Activated T-helper 1 cell treated with anti-CD3 and anti-CD28 coated beads, Interleukin-12 subunit alpha, Interleukin-12 subunit beta, Interleukin-2, Interleukin-4 antibody, amounts not matched to agents 30 ng/mL and 10 ng/mL and 1 ng/mL, durations not matched to agents 14 hours and 24 hours and 36 hours (primary cell): ENCODE measurements at regions not wholly inside any gene's neighbourhood (a gene's known extent, or its start where the extent isn't known, plus 50 kb on each side); places are given as distances from the start of the nearest gene placed in this dataset.
"Not testable (repeated sequence)": the region's sequence is repeated elsewhere in the genome, so short reads cannot be mapped to it uniquely, and the experiment has no call there.

Experiments used
- DNase-seq: peaks from one replicate; pipeline ENCODE4 v3.0.0; 2021; ENCODE audit warnings: low spot score
- H3K27ac Mint-ChIP-seq: one replicate; pipeline ENCODE4 v1.8.0; 2021; ENCODE audit warnings: mild to moderate bottlenecking, mixed read lengths
- H3K27me3 Mint-ChIP-seq: one replicate; pipeline ENCODE4 v1.8.0; 2022; ENCODE audit warnings: mild to moderate bottlenecking, moderate library complexity, mixed read lengths; ENCODE audit not compliant: insufficient read depth
- H3K36me3 Mint-ChIP-seq: one replicate; pipeline ENCODE4 v1.8.0; 2021; ENCODE audit warnings: low read depth, mixed read lengths
- H3K4me1 Mint-ChIP-seq: one replicate; pipeline ENCODE4 v1.8.0; 2021; ENCODE audit warnings: low read depth, mixed read lengths
- H3K4me3 Mint-ChIP-seq: one replicate; pipeline ENCODE4 v1.8.0; 2021; ENCODE audit warnings: mild to moderate bottlenecking, moderate library complexity, mixed read lengths
- H3K9me3 Mint-ChIP-seq: one replicate; pipeline ENCODE4 v1.8.0; 2021; ENCODE audit warnings: mixed read lengths
- intact Hi-C: fragments of 100-400 bp; cut with micrococcal nuclease; formaldehyde crosslinking; loops from one replicate; pipeline ENCODE4 v1.15.1; 2024

DNA sequence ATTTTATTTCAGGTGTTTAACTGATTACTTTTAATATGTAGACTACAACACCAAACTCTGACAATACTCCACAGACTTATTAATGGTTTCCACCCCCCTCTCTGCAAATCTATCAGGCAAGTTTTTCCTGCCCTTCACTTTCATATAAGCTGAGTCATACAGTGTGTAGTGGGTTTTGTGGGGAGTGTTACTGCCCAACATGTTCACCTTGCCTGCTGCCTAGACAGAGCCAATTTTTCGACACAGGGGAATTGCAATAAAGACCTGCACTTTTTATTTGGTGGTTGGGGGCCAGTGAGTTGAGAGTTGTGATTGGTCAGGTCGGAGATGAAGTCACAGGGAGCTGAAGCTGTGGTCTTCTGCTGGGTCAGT, 119.7 kb downstream of the PPIAL4G start:
- intact Hi-C loops, result loop anchor here (2.0 kb wide), 1 partner anchor 39 kb away; no protein-coding TSS in a partner anchor
- no peak for DNase-seq
- H3K9me3 Mint-ChIP-seq, result no peaks in the 10 kb centered on the region
- H3K4me3 Mint-ChIP-seq, result peak overlapping the region; percentile 84
- peaks cover 43% of the 10 kb centered on the region for H3K4me1 Mint-ChIP-seq
- H3K27ac Mint-ChIP-seq, result peak overlapping the region; percentile 25
- H3K36me3 Mint-ChIP-seq, result no peaks in the 10 kb centered on the region
- peaks cover 25% of the 10 kb centered on the region for H3K27me3 Mint-ChIP-seq

DNA sequence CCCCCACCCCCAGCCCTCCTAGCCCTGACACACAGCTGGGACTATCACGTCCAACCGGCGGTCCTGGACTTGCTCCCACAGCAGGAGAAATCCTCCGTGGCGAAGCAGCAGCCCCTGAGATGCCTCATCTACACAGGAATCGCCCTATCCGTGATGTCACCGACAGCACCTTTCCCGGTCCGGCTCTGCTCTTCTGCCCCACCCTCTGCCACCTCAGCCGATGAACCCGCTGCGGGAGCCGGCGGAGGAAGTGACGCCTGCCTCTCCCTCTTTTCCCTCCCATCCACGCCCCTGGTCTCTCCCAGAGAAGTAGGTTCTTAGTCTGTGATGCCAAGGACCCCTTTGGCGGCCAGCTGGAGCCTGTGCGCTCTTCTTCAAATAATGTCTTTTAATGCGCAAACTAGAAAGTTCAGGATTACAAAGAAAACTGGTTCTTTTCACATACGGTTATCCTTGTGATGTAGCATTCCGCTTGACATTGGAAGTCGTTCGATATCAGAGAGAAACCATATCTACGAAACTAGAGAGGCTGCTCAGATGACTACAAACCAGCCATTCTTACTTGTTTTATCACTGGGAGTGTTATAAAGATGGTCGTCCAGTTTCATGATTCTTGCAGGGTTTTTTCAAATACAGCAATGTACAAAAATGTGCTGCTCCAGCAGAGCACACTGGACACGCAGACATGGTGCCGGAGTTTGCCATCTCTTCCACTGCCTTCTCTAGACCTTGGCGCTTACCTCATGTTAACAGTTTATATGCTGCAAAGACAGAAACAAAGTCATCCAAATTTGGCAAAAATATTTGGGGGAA, 120.3 kb downstream of the PPIAL4G start:
- Mint-ChIP-seq H3K4me3 (peak overlapping the region; percentile 84), H3K27ac (peak overlapping the region; percentile 25), H3K36me3 (no peaks in the 10 kb centered on the region), H3K4me1 (peaks cover 43% of the 10 kb centered on the region), H3K27me3 (peaks cover 31% of the 10 kb centered on the region), H3K9me3 (no peaks in the 10 kb centered on the region)
- intact Hi-C loops, result loop anchor here (2.0 kb wide), 1 partner anchor 40 kb away; no protein-coding TSS in a partner anchor
- DNase-seq, result peak; percentile 17

DNA sequence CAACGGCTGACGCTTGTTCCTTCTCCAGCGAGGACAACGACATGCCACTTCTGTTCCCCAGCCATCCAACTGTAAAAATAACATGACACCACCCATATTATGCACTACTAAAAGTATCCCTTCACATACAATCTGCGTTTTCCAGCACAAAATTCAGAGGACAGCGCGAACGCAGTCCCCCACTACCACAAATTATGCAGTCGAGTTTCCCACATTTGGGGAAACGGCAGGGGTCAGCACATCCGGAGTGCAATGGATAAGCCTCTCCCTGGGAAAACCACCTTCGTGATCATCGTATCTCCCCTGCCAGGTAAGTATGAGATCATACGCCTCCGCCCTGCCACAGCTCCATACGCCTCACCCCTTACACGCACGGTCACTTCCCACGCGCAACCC, 120.9 kb downstream of the PPIAL4G start:
- Mint-ChIP-seq H3K27me3 (peaks cover 33% of the 10 kb centered on the region), H3K4me1 (peaks cover 43% of the 10 kb centered on the region), H3K27ac (peak overlapping the region; percentile 77), H3K9me3 (no peaks in the 10 kb centered on the region), H3K4me3 (peak overlapping the region; percentile 84), H3K36me3 (no peaks in the 10 kb centered on the region)
- intact Hi-C loops, result loop anchor here (2.0 kb wide), 1 partner anchor 41 kb away; no protein-coding TSS in a partner anchor
- no peak for DNase-seq

DNA sequence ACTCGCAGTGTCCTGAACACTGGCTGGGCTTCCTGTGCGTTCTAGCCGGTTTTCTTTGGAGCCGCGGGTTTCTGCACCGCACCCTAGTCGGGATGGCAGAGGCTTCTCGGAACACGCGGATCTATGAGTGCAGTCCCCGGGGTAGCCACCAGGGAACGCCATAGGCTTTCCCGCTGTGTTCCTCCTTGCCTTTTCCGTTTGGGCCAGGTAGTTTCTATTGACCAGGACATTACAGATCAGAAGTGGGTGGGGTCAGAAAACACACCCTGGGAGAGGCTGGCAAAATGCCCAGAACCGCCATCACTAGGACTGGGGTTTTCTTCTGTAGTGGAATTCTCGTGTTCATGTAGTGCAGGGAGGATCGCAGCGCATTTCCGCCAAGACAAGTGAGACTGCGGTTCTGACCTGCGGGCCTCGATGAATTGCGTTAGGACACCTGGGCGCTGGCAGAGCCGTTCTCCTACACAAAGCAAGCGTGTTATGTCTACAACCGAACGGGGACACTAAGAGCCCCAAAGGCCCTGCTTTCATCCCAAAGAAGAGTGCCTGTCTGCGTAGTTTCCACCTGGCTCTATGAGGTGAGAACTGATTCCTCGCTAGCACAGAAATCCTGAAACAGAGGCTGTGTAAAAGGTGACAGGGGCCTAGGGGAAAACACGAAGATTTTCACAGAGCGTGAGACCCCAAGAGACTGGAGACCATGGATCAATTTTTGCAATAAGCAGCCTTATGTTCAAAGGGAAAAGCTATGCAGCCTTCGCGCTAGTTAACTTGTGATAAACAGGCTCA, 121.5 kb downstream of the PPIAL4G start:
- Mint-ChIP-seq H3K27me3 (peaks cover 39% of the 10 kb centered on the region), H3K4me3 (peak overlapping the region; percentile 84), H3K27ac (peak overlapping the region; percentile 77), H3K4me1 (peaks cover 43% of the 10 kb centered on the region)
- H3K9me3 Mint-ChIP-seq, H3K36me3 Mint-ChIP-seq, DNase-seq: not testable (repeated sequence)
- intact Hi-C loops, result loop anchor here (2.0 kb wide), 1 partner anchor 41 kb away; no protein-coding TSS in a partner anchor

DNA sequence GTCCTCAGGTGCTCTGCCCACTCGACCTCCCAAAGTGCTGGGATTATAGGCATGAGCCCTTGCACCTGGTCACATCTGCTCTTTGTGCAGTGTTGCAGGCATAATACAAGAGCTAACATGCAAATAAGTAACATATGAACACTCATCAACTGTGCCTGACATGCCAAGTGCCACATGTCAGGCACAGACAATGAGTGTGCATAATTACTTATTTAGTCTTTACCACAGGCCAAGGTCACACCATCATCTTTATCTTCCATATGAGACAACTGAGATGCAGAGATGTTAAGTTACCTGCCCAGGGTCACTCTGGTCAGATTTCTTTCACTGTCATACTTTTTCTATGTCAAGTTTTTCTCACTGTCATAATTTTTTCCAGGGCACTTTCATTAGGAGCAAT, 126.1 kb downstream of the PPIAL4G start:
- H3K27ac Mint-ChIP-seq, result no peak overlapping the region
- DNase-seq, result no peak
- no peaks in the 10 kb centered on the region for H3K36me3 Mint-ChIP-seq
- no peak overlapping the region for H3K4me3 Mint-ChIP-seq
- H3K27me3 Mint-ChIP-seq, result peaks cover 68% of the 10 kb centered on the region
- intact Hi-C loops, result no loop called here
- peaks cover 11% of the 10 kb centered on the region for H3K4me1 Mint-ChIP-seq
- no peaks in the 10 kb centered on the region for H3K9me3 Mint-ChIP-seq

DNA sequence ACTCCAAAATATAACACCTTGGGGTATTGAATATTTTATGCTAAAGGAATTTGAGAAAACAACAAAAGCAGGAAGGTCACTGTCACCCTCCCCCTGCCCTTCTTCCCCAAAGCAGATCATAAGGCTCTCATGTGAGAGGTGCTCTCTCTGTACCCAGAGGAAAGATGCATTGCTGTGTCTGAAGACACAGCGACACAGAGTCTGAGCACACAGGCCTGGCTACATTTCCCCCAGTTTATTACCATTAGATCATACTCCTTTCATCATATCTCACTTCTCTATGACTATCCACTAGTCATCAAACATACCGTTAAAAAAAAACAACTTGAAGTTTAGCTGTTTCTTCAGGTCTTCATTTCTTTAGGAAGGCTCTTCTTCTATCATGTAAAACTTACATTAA, 127.1 kb downstream of the PPIAL4G start:
- intact Hi-C loops, result no loop called here
- Mint-ChIP-seq H3K27me3 (peaks cover 73% of the 10 kb centered on the region), H3K36me3 (no peaks in the 10 kb centered on the region), H3K9me3 (no peaks in the 10 kb centered on the region), H3K27ac (no peak overlapping the region), H3K4me1 (peaks cover under 1% of the 10 kb centered on the region), H3K4me3 (no peak overlapping the region)
- no peak for DNase-seq

DNA sequence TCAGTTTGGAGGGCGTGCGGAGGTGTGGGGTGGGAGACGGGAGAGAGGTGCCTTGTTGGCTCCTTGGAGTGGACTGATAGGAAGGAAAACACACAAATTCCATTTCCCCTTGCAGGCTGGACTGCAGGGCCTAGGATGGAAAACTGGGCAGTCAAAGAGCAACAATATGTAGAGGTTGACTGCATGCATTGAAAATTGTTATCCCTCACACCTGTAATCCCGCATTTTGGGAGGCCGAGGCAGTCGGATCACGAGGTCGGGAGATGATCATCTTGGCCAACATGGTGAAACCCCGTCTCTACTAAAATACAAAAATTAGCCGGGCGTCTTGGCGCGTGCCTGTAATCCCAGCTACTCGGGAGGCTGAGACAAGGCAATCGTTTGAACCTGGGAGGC, 128.2 kb downstream of the PPIAL4G start:
- DNase-seq, result no peak
- H3K4me1 Mint-ChIP-seq, result no peaks in the 10 kb centered on the region
- peaks cover 76% of the 10 kb centered on the region for H3K27me3 Mint-ChIP-seq

DNA sequence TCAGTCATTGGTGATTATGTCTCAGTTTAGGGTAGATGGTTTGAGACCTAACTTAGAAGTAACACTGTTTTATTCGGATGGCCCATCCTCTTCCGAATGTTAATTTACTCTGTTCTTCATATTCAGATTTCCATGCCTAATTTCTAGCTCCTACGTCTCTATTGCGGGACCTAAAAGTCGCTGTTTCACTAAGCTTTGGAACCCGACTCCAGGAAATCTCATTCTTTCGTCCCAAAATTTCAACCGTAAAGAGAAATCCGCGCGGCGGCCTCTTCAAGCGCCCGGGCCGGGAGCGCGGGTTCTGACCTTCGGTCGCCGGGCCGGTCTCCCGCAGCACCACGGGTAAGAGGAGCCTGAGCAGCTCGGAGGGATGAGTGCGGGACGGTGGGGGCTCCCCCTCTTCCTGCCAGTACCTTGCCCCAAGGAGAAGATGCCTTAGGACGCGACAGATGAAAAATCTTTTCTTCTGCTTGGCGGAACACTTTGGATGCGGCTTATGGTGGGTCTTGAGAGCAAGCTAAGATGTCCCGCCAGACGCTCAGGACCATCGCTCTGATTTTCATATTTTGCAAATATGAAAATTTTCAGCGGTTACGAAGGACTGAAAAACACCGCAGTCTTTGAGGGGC, 128.7 kb downstream of the PPIAL4G start:
- Mint-ChIP-seq H3K27ac (no peak overlapping the region), H3K4me1 (no peaks in the 10 kb centered on the region), H3K36me3 (no peaks in the 10 kb centered on the region), H3K4me3 (no peak overlapping the region), H3K27me3 (peaks cover 78% of the 10 kb centered on the region), H3K9me3 (no peaks in the 10 kb centered on the region)
- DNase-seq, result no peak
- intact Hi-C loops, result no loop called here

More for the DNA sequence above, 128.2 kb downstream of the PPIAL4G start:
- Mint-ChIP-seq H3K27ac (no peak overlapping the region), H3K36me3 (no peaks in the 10 kb centered on the region), H3K4me3 (no peak overlapping the region), H3K9me3 (no peaks in the 10 kb centered on the region)
- intact Hi-C loops, result no loop called here

DNA sequence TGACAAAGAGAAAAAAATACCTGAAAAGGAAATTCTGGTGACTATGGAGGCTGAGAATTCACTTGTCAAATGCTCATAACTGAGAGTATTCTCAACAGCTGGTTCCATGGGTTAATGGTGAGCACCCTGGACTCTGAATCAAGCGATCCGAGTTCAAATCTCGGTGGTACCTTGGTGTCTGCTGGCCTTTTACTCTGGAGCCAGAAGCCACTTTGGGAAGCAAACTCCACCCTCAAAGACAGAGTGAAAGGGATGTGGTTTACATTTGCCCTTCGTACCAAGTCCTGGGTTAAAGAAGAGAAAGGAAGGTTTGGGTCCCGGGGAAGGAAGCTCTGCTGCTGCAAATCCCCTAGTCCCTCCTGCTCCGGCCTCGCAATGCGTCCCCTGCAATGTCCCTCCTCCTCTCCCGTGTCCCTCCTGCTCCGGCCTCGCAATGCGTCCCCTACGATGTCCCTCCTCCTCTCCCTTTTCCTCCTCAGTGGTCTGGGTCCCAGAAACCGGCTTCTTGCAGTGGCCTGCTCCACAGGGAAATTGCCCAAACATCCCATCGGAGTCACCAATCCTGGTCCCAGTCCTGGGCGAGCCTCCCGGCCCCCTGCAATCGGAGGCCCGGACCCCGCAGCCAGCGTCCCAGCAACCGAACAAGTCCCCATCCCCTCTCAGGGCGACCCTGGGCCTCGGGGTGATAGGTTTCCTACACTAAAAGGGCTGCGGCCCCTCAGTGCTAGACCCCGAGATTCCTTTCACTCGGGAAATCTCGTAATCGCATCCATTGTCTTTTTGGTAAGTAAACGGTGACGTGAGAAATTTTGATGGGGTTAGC, 129.4 kb downstream of the PPIAL4G start:
- no peaks in the 10 kb centered on the region for H3K4me1 Mint-ChIP-seq
- no peak overlapping the region for H3K27ac Mint-ChIP-seq
- no peaks in the 10 kb centered on the region for H3K36me3 Mint-ChIP-seq
- H3K27me3 Mint-ChIP-seq, result peaks cover 85% of the 10 kb centered on the region
- intact Hi-C loops, result no loop called here
- no peak overlapping the region for H3K4me3 Mint-ChIP-seq
- no peak for DNase-seq
- H3K9me3 Mint-ChIP-seq, result no peaks in the 10 kb centered on the region

DNA sequence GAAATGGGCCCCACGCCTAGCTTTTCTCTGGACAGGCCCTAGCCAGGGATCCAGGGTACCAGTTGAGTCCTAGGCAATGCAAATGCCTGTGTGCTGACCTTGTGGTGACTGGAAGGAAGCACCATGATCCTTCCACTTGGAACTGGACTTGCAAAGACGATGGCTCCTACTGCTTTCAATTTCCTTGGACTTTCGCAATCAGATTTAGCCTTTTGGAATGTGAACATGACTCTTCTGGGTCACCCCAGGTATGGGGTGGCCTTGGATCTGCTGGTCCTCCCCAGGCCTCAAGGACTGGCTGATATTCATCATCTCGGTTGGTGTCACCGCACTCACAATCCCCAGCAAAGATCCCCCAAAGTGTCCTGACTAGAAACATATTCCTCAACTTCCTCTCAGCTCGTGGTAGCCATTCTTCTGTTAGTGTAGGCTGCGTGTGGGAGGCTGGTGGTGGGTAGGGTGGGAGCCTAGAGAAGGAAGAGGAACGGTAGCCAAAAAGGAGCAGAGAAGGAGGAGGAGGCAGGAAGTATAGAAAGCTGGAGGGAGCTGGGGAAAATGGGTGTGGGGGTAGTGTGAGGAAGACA, 130.5 kb downstream of the PPIAL4G start:
- Mint-ChIP-seq H3K27me3 (peaks cover 83% of the 10 kb centered on the region), H3K36me3 (no peaks in the 10 kb centered on the region), H3K9me3 (no peaks in the 10 kb centered on the region), H3K4me1 (no peaks in the 10 kb centered on the region), H3K4me3 (no peak overlapping the region), H3K27ac (no peak overlapping the region)
- intact Hi-C loops, result no loop called here
- no peak for DNase-seq

DNA sequence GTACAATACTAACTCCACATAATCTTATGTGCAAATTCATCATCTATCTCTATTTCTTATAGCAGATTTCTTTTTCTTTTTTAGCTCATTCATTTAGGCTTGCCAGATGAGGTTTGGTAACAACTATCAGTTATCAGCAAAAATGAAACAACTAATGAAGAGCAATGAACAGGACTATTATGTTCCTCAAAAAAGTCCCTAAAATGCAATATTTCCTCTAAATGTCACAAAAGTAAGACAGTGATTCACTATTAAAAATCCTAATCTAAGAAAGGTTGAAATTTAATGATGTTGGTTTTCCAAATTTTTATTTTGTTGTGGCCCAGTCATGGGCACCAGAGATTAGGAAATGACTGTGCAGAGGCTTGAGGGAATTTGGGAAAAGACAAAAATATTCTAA, 135.3 kb downstream of the PPIAL4G start:
- no peak overlapping the region for H3K27ac Mint-ChIP-seq
- H3K4me1 Mint-ChIP-seq, result no peaks in the 10 kb centered on the region
- intact Hi-C loops, result no loop called here
- H3K9me3 Mint-ChIP-seq, result no peaks in the 10 kb centered on the region
- no peak for DNase-seq
- peaks cover 45% of the 10 kb centered on the region for H3K27me3 Mint-ChIP-seq
- no peak overlapping the region for H3K4me3 Mint-ChIP-seq
- no peaks in the 10 kb centered on the region for H3K36me3 Mint-ChIP-seq

DNA sequence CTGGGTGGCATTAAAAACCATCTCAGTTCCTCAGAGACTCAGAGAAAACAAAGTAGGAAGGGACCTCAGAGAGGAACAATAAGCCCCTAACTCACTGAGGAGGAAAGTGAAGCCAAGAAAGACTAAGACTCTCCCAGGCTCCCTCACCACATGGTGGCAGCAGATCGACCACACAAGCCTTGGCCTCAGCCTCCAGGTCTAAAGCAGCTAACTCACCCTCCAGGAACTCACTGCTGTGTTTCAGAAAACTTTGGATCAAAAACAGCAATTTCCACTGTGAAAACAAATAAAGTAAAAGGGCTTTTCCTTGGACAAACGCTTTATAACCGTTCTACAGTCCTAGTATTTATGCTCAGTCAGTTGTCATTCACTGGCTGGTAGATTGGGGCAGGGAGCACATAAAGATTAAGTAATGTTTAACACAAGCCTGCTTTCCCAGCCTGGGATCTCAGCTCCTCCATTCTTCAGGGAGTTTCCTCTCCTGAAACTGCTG, 137.4 kb downstream of the PPIAL4G start:
- intact Hi-C loops, H3K36me3 Mint-ChIP-seq, H3K4me1 Mint-ChIP-seq, H3K9me3 Mint-ChIP-seq, H3K4me3 Mint-ChIP-seq, H3K27ac Mint-ChIP-seq: not testable (repeated sequence)
- DNase-seq, result peak; percentile 23
- H3K27me3 Mint-ChIP-seq, result peaks cover 28% of the 10 kb centered on the region
